Body of pancreas (tissue), 4 donors: ENCODE measurements at regions not wholly inside any gene's neighbourhood (a gene's known extent, or its start where the extent isn't known, plus 50 kb on each side); places are given as distances from the start of the nearest gene placed in this dataset.

Experiments used
- ATAC-seq: fragments of 150-250 bp; one replicate; pipeline ENCODE4 v1.9.1; 2016
- DNase-seq, 4 donors: peaks; one replicate each; pipeline ENCODE4 v3.0.0-alpha.2; 2019
- H3K27ac ChIP-seq, 4 donors: fragments of 200-600 bp; sonication (generic); 1 replicate in 3 of 4; 2 replicates in 1 of 4; pipeline versions ENCODE4 v1.5.1 to v1.6.1; 2016 to 2019; ENCODE audit warnings: mild to moderate bottlenecking in 1 of 4, mixed read lengths in 1 of 4, moderate library complexity in 1 of 4
- H3K27me3 ChIP-seq, 2 donors: fragments of 200-600 bp; sonication (generic); one replicate each; pipeline ENCODE4 v1.6.0; 2016; ENCODE audit warnings: mild to moderate bottlenecking in 1 of 2
- H3K36me3 ChIP-seq, 2 donors: fragments of 200-600 bp; sonication (generic); replicated peaks in 1 of 2; 2 replicates each; pipeline ENCODE4 v1.5.1; 2016; ENCODE audit warnings: low read depth in 2 of 2; ENCODE audit not compliant: insufficient read depth in 1 of 2
- H3K4me1 ChIP-seq: fragments of 200-600 bp; sonication (generic); one replicate; pipeline ENCODE4 v1.6.0; 2016
- H3K4me3 ChIP-seq, 2 donors: fragments of 200-600 bp; sonication (generic); 1 replicate in 1 of 2; 2 replicates in 1 of 2; pipeline ENCODE4 v1.5.1; 2016 to 2019
- H3K9me3 ChIP-seq, 3 donors: fragments of 200-600 bp; sonication (generic); 1 replicate in 2 of 3; 2 replicates in 1 of 3; pipeline ENCODE4 v1.5.1; 2016
- POLR2A ChIP-seq, 3 donors: fragments of 450-650 bp; IDR thresholded peaks; one replicate each; pipeline ENCODE4 v1.6.1; 2016; ENCODE audit warnings: antibody characterized with exemption in 3 of 3, mild to moderate bottlenecking in 2 of 3
- WGBS, 2 donors: methylation state at CpG; one replicate each; pipeline ENCODE4 v1.1.5; 2017; 5-methylcytosine and 5-hydroxymethylcytosine counted together
- intact Hi-C: fragments of 100-400 bp; cut with DNase I; formaldehyde crosslinking; loops from one replicate; pipeline ENCODE4 v1.15.1; 2023
- TF ChIP-seq, protein P1 (sequence below), 7 experiments: fragments of 450-650 bp in 4 of 7; fragments of 200-600 bp in 3 of 7; sonication (generic) in 3 of 7; IDR thresholded peaks; one replicate each; pipeline ENCODE4 v1.5.1; 2016 to 2019; ENCODE audit warnings: antibody characterized with exemption in 7 of 7

DNA sequence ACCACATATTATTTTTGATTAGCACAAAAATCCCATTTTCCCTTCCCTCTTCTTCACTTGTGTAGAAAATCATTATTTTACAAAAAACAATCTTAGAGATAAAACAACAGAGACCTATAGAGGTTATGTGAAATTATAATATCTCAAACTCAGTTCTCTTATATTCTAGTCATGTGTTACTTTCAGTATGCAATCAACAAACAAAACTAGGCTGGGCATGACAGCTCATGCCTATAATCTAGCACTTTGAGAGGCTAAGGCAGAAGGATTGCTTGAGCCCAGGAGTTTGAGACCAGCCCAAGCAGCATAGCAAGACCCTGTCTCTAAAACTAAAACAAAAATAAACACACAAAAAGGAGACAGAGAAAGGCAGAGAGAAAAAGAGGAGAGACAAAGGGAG lies 211.4 kb upstream of the SGK1 start:
- Histone ChIP-seq H3K4me3 (no peak overlapping the region), H3K27me3 (no peaks in the 10 kb centered on the region), H3K9me3 (no peaks in the 10 kb centered on the region), H3K27ac (no peak overlapping the region), H3K4me1 (peaks cover 28% of the 10 kb centered on the region), H3K36me3 (no peaks in the 10 kb centered on the region)
- DNase-seq, result no peak
- intact Hi-C loops, result no loop called here
- no peak for ATAC-seq
- TF ChIP-seq, protein P1, sequence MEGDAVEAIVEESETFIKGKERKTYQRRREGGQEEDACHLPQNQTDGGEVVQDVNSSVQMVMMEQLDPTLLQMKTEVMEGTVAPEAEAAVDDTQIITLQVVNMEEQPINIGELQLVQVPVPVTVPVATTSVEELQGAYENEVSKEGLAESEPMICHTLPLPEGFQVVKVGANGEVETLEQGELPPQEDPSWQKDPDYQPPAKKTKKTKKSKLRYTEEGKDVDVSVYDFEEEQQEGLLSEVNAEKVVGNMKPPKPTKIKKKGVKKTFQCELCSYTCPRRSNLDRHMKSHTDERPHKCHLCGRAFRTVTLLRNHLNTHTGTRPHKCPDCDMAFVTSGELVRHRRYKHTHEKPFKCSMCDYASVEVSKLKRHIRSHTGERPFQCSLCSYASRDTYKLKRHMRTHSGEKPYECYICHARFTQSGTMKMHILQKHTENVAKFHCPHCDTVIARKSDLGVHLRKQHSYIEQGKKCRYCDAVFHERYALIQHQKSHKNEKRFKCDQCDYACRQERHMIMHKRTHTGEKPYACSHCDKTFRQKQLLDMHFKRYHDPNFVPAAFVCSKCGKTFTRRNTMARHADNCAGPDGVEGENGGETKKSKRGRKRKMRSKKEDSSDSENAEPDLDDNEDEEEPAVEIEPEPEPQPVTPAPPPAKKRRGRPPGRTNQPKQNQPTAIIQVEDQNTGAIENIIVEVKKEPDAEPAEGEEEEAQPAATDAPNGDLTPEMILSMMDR (IDR thresholded peaks at IDR 0.05), result no peak
- TF ChIP-seq POLR2A (IDR thresholded peaks at IDR 0.05), result no peak

DNA sequence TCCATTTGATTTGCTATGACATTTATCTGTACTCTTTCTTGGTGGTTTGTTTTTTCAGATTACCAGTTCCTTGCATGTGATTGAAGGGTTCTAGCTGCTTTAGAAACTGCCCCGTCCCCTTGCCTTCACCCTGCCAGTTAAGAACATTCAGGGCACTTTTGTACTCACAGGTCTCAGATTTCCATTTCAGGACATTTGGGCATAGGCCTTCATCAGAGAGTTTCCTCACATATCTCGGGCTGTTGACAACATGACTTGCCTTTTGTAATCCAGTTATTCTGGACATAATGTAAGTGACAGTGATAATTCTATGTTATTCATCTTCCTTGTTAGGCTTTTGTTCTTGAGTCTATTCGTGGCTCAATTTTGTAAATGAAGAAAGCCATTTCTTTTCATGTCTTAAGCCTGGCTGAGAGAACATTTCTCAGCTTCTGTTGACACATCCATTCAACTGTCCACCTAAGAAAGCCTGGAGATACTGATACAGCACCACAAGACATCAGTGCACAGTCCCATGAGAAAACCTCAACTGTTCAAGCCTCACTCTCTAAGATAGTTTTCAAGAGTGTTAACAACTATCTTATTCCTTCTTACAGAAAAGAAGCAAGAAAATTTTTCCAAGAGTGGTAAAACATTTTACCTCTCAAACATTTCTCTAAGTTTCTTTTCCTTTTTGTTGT lies 209.3 kb upstream of the SGK1 start:
- Histone ChIP-seq H3K27me3 (no peaks in the 10 kb centered on the region), H3K36me3 (no peaks in the 10 kb centered on the region), H3K9me3 (no peaks in the 10 kb centered on the region), H3K4me3 (no peak overlapping the region), H3K4me1 (peaks cover 9% of the 10 kb centered on the region), H3K27ac (no peak overlapping the region)
- 89 to 96% methylated on average over 3 of the region's 3 CpGs for WGBS, 2 donors
- TF ChIP-seq, protein P1 (IDR thresholded peaks at IDR 0.05), result no peak
- TF ChIP-seq POLR2A (IDR thresholded peaks at IDR 0.05), result no peak
- ATAC-seq (no peak), DNase-seq (no peak)
- intact Hi-C loops, result no loop called here

DNA sequence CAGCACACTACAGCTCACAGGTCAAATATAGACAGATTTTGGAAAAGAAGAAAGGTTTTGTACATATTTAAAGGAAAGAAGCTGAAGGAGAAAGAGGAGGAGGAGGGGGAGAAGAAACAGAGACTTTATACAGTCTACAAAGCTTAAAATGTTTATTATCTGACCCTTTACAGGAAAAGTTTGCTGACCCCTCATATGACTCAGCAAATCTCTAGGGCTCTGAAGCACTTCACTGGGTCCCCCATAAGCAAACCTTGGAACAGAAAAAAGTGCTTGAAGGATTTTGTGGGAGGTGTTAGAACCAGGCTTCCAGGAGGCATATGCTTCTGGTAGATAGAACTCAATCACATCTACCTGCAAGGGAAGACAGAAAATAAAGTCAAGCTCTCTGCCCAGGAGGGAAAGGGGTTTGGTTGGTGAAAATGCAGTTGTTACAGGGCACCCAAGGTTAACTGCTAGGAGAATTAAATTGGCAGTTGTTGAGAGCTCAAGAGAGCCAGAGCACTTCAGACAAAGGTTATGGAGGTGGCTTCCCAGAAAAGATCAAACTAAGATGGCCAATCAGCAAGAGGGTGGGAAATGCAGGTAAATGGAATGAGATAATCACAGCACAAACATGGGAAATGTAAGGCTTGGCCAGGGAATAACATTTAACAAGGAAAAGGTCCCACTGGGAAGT lies 207.4 kb upstream of the SGK1 start:
- Histone ChIP-seq H3K27me3 (no peaks in the 10 kb centered on the region), H3K4me3 (no peak overlapping the region), H3K27ac (no peak overlapping the region), H3K4me1 (peaks cover 13% of the 10 kb centered on the region), H3K9me3 (no peaks in the 10 kb centered on the region), H3K36me3 (no peaks in the 10 kb centered on the region)
- DNase-seq (no peak), ATAC-seq (no peak)
- intact Hi-C loops, result no loop called here
- TF ChIP-seq, protein P1 (IDR thresholded peaks at IDR 0.05), result no peak
- TF ChIP-seq POLR2A (IDR thresholded peaks at IDR 0.05), result no peak

DNA sequence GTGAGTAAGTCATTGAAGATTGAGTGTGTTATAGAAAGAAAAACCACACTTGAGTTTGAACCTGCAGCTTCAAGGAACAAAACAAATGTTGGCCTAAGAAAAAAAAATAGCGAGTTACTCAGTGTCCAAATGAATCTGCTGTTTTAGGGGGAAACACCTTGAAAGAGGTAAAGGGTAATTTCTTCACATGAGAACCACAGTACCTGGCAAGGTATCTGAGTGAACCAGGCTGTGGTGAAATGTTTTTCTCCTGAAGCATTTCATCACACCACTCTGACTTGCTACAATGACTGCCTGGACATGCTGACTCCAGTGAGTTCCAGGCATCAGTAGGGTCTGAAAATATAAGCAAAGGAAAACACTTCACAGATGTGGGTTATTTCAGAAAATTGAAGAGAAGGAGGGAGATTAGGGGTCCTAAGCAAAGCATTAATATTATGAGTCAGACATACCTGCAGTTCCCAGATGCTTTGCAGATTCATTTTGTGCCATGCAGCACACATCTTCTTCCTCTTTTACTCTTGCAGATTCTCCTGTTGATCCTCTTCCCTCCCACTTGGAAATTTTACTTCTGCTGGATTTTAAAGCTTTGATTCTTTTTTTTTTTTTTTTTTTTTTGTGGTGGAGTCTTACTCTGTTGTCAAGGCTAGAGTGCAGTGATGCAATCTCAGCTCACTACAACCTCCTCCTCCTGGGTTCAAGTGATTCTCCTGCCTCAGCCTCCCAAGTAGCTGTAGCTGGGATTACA lies 206.2 kb upstream of the SGK1 start:
- H3K4me1 ChIP-seq, result peaks cover 17% of the 10 kb centered on the region
- H3K9me3 ChIP-seq, result no peaks in the 10 kb centered on the region
- no peak overlapping the region for H3K27ac ChIP-seq
- 85 to 97% methylated on average over 1 of the region's 1 CpG for WGBS, 2 donors
- DNase-seq, result no peak
- no peak overlapping the region for H3K4me3 ChIP-seq
- TF ChIP-seq, protein P1 (IDR thresholded peaks at IDR 0.05), result no peak
- TF ChIP-seq POLR2A (IDR thresholded peaks at IDR 0.05), result no peak
- no peaks in the 10 kb centered on the region for H3K36me3 ChIP-seq
- intact Hi-C loops, result no loop called here
- no peaks in the 10 kb centered on the region for H3K27me3 ChIP-seq
- no peak for ATAC-seq
